GM23338 (cell line): ENCODE measurements at regions not wholly inside any gene's neighbourhood (a gene's known extent, or its start where the extent isn't known, plus 50 kb on each side); places are given as distances from the start of the nearest gene placed in this dataset.

Experiments used
- ATAC-seq: fragments of 200-7000 bp; cut with Tn5 transposase; 3 replicates; pipeline ENCODE4 v1.9.1; 2020
- DNase-seq: peaks from one replicate; pipeline ENCODE4 v3.0.0-alpha.2; 2015; ENCODE audit warnings: low spot score
- H2AFZ ChIP-seq: fragments of 200-600 bp; sonication (generic); 2 replicates; pipeline ENCODE4 v1.8.0; 2016; ENCODE audit warnings: antibody characterized with exemption, mild to moderate bottlenecking, moderate library complexity
- H3F3A ChIP-seq: fragments of 200-600 bp; sonication (generic); replicated peaks from 2 replicates; pipeline ENCODE4 v1.8.0; 2017; ENCODE audit warnings: antibody characterized with exemption, mixed run types, low read depth
- H3K27ac ChIP-seq: fragments of 200-600 bp; sonication (generic); 2 replicates; pipeline ENCODE4 v1.6.1; 2016; ENCODE audit warnings: low read depth
- H3K27me3 ChIP-seq: fragments of 200-600 bp; sonication (generic); 2 replicates; pipeline ENCODE4 v1.8.0; 2016; ENCODE audit warnings: mild to moderate bottlenecking, mixed run types, moderate library complexity; ENCODE audit not compliant: insufficient read depth
- H3K36me3 ChIP-seq: fragments of 200-600 bp; sonication (generic); 2 replicates; pipeline ENCODE4 v1.8.0; 2016; ENCODE audit warnings: mild to moderate bottlenecking; ENCODE audit not compliant: insufficient read depth
- H3K4me1 ChIP-seq: fragments of 200-600 bp; sonication (generic); 2 replicates; pipeline ENCODE4 v1.8.0; 2016; ENCODE audit warnings: mild to moderate bottlenecking, moderate library complexity; ENCODE audit not compliant: insufficient read depth
- H3K4me2 ChIP-seq: fragments of 200-600 bp; sonication (generic); 2 replicates; pipeline ENCODE4 v1.7.1; 2017; ENCODE audit warnings: mixed run types
- H3K4me3 ChIP-seq: fragments of 200-600 bp; sonication (generic); 2 replicates; pipeline ENCODE4 v1.6.1; 2016; ENCODE audit warnings: mixed run types
- H3K79me2 ChIP-seq: fragments of 200-600 bp; sonication (generic); replicated peaks from 2 replicates; pipeline ENCODE4 v1.8.0; 2017; ENCODE audit warnings: mild to moderate bottlenecking; ENCODE audit not compliant: insufficient read depth
- H3K9me2 ChIP-seq: fragments of 200-600 bp; sonication (generic); 2 replicates; pipeline ENCODE4 v1.8.0; 2017; ENCODE audit not compliant: insufficient read depth
- H4K20me1 ChIP-seq: fragments of 200-600 bp; sonication (generic); replicated peaks from 2 replicates; pipeline ENCODE4 v1.8.0; 2017; ENCODE audit warnings: mild to moderate bottlenecking; ENCODE audit not compliant: insufficient read depth
- H3K27ac Mint-ChIP-seq: 2 replicates; pipeline ENCODE4 v1.8.0; 2020; ENCODE audit warnings: inconsistent platforms, mild to moderate bottlenecking, moderate library complexity, mixed read lengths
- H3K27me3 Mint-ChIP-seq: 3 replicates; pipeline ENCODE4 v1.8.0; 2022; ENCODE audit warnings: low read depth, mild to moderate bottlenecking, moderate library complexity, mixed read lengths, inconsistent platforms; ENCODE audit not compliant: insufficient read depth, poor library complexity
- H3K36me3 Mint-ChIP-seq: 3 replicates; pipeline ENCODE4 v1.8.0; 2021; ENCODE audit warnings: low read depth, mild to moderate bottlenecking, inconsistent platforms, moderate library complexity, mixed read lengths
- H3K4me1 Mint-ChIP-seq: 3 replicates; pipeline ENCODE4 v1.8.0; 2020; ENCODE audit warnings: mild to moderate bottlenecking, inconsistent platforms, mixed read lengths
- H3K4me3 Mint-ChIP-seq: 3 replicates; pipeline ENCODE4 v1.8.0; 2021; ENCODE audit warnings: moderate library complexity, mild to moderate bottlenecking, inconsistent platforms, mixed read lengths
- H3K9me3 Mint-ChIP-seq: 3 replicates; pipeline ENCODE4 v1.8.0; 2020; ENCODE audit warnings: moderate library complexity, mild to moderate bottlenecking, inconsistent platforms, mixed read lengths
- CREB1 ChIP-seq: fragments of 250-450 bp; sonication (Bioruptor Pico); IDR thresholded peaks from 2 replicates; pipeline ENCODE4 v1.5.0; 2020; ENCODE audit warnings: low read depth, mild to moderate bottlenecking, moderate library complexity
- CTCF ChIP-seq, 2 experiments: fragments of 200-600 bp in 1 of 2; sonication (generic) in 1 of 2; conservative IDR thresholded peaks; 2 replicates each; pipeline versions ENCODE4 v1.5.1 to v1.6.1; 2016 to 2017; ENCODE audit warnings: antibody characterized with exemption in 2 of 2, low read depth in 2 of 2, mild to moderate bottlenecking in 2 of 2, moderate library complexity in 1 of 2
- ETS1 ChIP-seq: IDR thresholded peaks from 2 replicates; pipeline ENCODE4 v1.6.1; 2016; ENCODE audit warnings: antibody characterized with exemption
- EZH2 ChIP-seq: fragments of 200-600 bp; sonication (generic); IDR thresholded peaks from one replicate; pipeline ENCODE4 v1.8.0; 2017; ENCODE audit warnings: antibody characterized with exemption, mild to moderate bottlenecking, low read depth; ENCODE audit not compliant: unreplicated experiment
- EZH2phosphoT487 ChIP-seq: fragments of 200-600 bp; sonication (generic); IDR thresholded peaks from one replicate; pipeline ENCODE4 v1.8.1; 2018; ENCODE audit warnings: antibody characterized with exemption; ENCODE audit not compliant: unreplicated experiment
- JUNB ChIP-seq: IDR thresholded peaks from one replicate; pipeline ENCODE4 v1.6.1; 2016; ENCODE audit warnings: antibody characterized with exemption; ENCODE audit not compliant: unreplicated experiment
- NANOG ChIP-seq: IDR thresholded peaks from 2 replicates; pipeline ENCODE4 v1.6.1; 2016; ENCODE audit warnings: antibody characterized with exemption, borderline replicate concordance
- POLR2AphosphoS5 ChIP-seq: IDR thresholded peaks from 2 replicates; pipeline ENCODE4 v1.6.1; 2016; ENCODE audit warnings: antibody characterized with exemption, low read depth
- STAT1 ChIP-seq: IDR thresholded peaks from one replicate; pipeline ENCODE4 v1.6.1; 2016; ENCODE audit warnings: antibody characterized with exemption; ENCODE audit not compliant: unreplicated experiment
- ZNF462 ChIP-seq: fragments of 250-450 bp; sonication (Bioruptor Pico); IDR thresholded peaks from 2 replicates; pipeline ENCODE4 v1.5.0; 2020; ENCODE audit warnings: mild to moderate bottlenecking, moderate library complexity

GRCh38 chr9:20114974-20115373 lies 326.1 kb upstream of the SLC24A2 start:
- H3F3A ChIP-seq = no peaks in the 10 kb centered on the region
- ATAC-seq = no peak
- H3K79me2 ChIP-seq = no peaks in the 10 kb centered on the region
- H3K9me3 Mint-ChIP-seq = peaks cover 17% of the 10 kb centered on the region
- no peak overlapping the region for H3K4me3 ChIP-seq
- peaks cover 17% of the 10 kb centered on the region for H3K36me3 Mint-ChIP-seq
- H3K4me3 Mint-ChIP-seq = no peak overlapping the region
- peaks cover 13% of the 10 kb centered on the region for H3K27me3 Mint-ChIP-seq
- no peak overlapping the region for H3K4me2 ChIP-seq
- no peak overlapping the region for H3K27ac ChIP-seq
- DNase-seq = no peak
- peaks cover 20% of the 10 kb centered on the region for H3K4me1 ChIP-seq
- H3K27ac Mint-ChIP-seq = no peak overlapping the region
- H3K36me3 ChIP-seq = no peaks in the 10 kb centered on the region
- no peaks in the 10 kb centered on the region for H3K9me2 ChIP-seq
- H4K20me1 ChIP-seq = no peaks in the 10 kb centered on the region
- H3K4me1 Mint-ChIP-seq = peaks cover 28% of the 10 kb centered on the region
- TF ChIP-seq EZH2 = no peak
- TF ChIP-seq CTCF (conservative IDR thresholded peaks at IDR 0.05; ENCODE audit: low read depth in 2 of 2) = no peak
- no peak for TF ChIP-seq ZNF462
- TF ChIP-seq JUNB = no peak
- TF ChIP-seq STAT1 = no peak
- no peak for TF ChIP-seq EZH2phosphoT487
- TF ChIP-seq CREB1 (CRISPR knock-in tag) = no peak
- TF ChIP-seq NANOG = no peak
- TF ChIP-seq POLR2AphosphoS5 = no peak
- TF ChIP-seq ETS1 = no peak
- H3K27me3 ChIP-seq = peaks cover 33% of the 10 kb centered on the region
- no peak overlapping the region for H2AFZ ChIP-seq
